Stomach (tissue), 4 donors: ENCODE measurements at regions not wholly inside any gene's neighbourhood (a gene's known extent, or its start where the extent isn't known, plus 50 kb on each side); places are given as distances from the start of the nearest gene placed in this dataset.

ENCODE experiments used
- CTCF ChIP-seq, 7 experiments: fragments of 450-650 bp in 4 of 7; fragments of 200-600 bp in 3 of 7; sonication (generic) in 3 of 7; IDR thresholded peaks; one replicate each; pipeline ENCODE4 v1.5.1; 2016 to 2019; ENCODE audit warnings: antibody characterized with exemption in 7 of 7, control low read depth in 2 of 7, mild to moderate bottlenecking in 1 of 7
- POLR2A ChIP-seq, 4 donors: fragments of 450-650 bp; IDR thresholded peaks; one replicate each; pipeline ENCODE4 v1.6.1; 2016; ENCODE audit warnings: antibody characterized with exemption in 4 of 4, control low read depth in 2 of 4, mild to moderate bottlenecking in 1 of 4, moderate library complexity in 1 of 4

- no peak for TF ChIP-seq POLR2A (IDR thresholded peaks at IDR 0.05)
- TF ChIP-seq CTCF (IDR thresholded peaks at IDR 0.05): no peak
Measured at GRCh38 chr3:87436781-87437543, 160.6 kb upstream of the POU1F1 start.
